Spleen (tissue), 7 donors: ENCODE measurements at regions not wholly inside any gene's neighbourhood (a gene's known extent, or its start where the extent isn't known, plus 50 kb on each side); places are given as distances from the start of the nearest gene placed in this dataset.

ENCODE experiments used
- POLR2A ChIP-seq, 3 donors: fragments of 450-650 bp; IDR thresholded peaks; one replicate each; pipeline ENCODE4 v1.5.1; 2017; ENCODE audit warnings: antibody characterized with exemption in 3 of 3, mild to moderate bottlenecking in 1 of 3
- TF ChIP-seq, protein P1 (sequence below), 11 experiments: fragments of 200-600 bp in 7 of 11; fragments of 450-650 bp in 4 of 11; sonication (generic) in 4 of 11; IDR thresholded peaks in 8 of 11; conservative IDR thresholded peaks in 3 of 11; 1 replicate in 7 of 11; 2 replicates in 4 of 11; pipeline versions ENCODE4 v1.4.0 to v1.8.0; 2016 to 2021; ENCODE audit warnings: antibody characterized with exemption in 11 of 11, inconsistent platforms in 4 of 11, mild to moderate bottlenecking in 1 of 11
- donor health status: DM: no; HTN: no; CAD: no; lungs with moderate emphysema.
- donor health status: DM: no; HTN: no; CAD: no.
- donor health status: DM: no; HTN: no; CAD: no.

GRCh38 chr14:87566991-87567390 is 426.0 kb downstream of the GALC start:
- TF ChIP-seq, protein P1, sequence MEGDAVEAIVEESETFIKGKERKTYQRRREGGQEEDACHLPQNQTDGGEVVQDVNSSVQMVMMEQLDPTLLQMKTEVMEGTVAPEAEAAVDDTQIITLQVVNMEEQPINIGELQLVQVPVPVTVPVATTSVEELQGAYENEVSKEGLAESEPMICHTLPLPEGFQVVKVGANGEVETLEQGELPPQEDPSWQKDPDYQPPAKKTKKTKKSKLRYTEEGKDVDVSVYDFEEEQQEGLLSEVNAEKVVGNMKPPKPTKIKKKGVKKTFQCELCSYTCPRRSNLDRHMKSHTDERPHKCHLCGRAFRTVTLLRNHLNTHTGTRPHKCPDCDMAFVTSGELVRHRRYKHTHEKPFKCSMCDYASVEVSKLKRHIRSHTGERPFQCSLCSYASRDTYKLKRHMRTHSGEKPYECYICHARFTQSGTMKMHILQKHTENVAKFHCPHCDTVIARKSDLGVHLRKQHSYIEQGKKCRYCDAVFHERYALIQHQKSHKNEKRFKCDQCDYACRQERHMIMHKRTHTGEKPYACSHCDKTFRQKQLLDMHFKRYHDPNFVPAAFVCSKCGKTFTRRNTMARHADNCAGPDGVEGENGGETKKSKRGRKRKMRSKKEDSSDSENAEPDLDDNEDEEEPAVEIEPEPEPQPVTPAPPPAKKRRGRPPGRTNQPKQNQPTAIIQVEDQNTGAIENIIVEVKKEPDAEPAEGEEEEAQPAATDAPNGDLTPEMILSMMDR (IDR thresholded peaks at IDR 0.05 in 8 of 11, conservative IDR thresholded peaks at IDR 0.05 in 3 of 11) = no peak
- no peak for TF ChIP-seq POLR2A (IDR thresholded peaks at IDR 0.05)
